Gastroesophageal sphincter (tissue), 4 donors: ENCODE measurements at regions not wholly inside any gene's neighbourhood (a gene's known extent, or its start where the extent isn't known, plus 50 kb on each side); places are given as distances from the start of the nearest gene placed in this dataset.

ENCODE experiments used
- ATAC-seq: fragments of 150-250 bp; one replicate; pipeline ENCODE4 v1.9.1; 2016; ENCODE audit warnings: mild to moderate bottlenecking, moderate library complexity
- H3K27ac ChIP-seq, 4 donors: fragments of 200-600 bp; sonication (generic) in 3 of 4; 1 replicate in 3 of 4; 2 replicates in 1 of 4; pipeline ENCODE4 v1.5.1; 2016 to 2019
- H3K27me3 ChIP-seq: fragments of 200-600 bp; sonication (generic); one replicate; pipeline ENCODE4 v1.5.1; 2019
- H3K36me3 ChIP-seq, 2 donors: fragments of 200-600 bp; sonication (generic); one replicate each; pipeline ENCODE4 v1.5.1; 2019; ENCODE audit warnings: control low read depth in 1 of 2
- H3K4me1 ChIP-seq, 3 donors: fragments of 200-600 bp; sonication (generic); 1 replicate in 2 of 3; 2 replicates in 1 of 3; pipeline ENCODE4 v1.5.1; 2016 to 2019; ENCODE audit warnings: control low read depth in 2 of 3
- H3K4me3 ChIP-seq, 2 donors: fragments of 200-600 bp; sonication (generic); one replicate each; pipeline ENCODE4 v1.5.1; 2019; ENCODE audit warnings: mild to moderate bottlenecking in 1 of 2, moderate library complexity in 1 of 2
- H3K9me3 ChIP-seq, 3 donors: fragments of 200-600 bp; sonication (generic); one replicate each; pipeline ENCODE4 v1.5.1; 2017 to 2019; ENCODE audit warnings: control low read depth in 2 of 3
- CTCF ChIP-seq, 4 experiments: fragments of 200-600 bp in 2 of 4; fragments of 450-650 bp in 2 of 4; sonication (generic) in 1 of 4; IDR thresholded peaks; one replicate each; pipeline ENCODE4 v1.5.1; 2017 to 2019; ENCODE audit warnings: antibody characterized with exemption in 4 of 4, mild to moderate bottlenecking in 2 of 4, moderate library complexity in 2 of 4
- EP300 ChIP-seq: sonication (generic); formaldehyde crosslinking; IDR thresholded peaks from one replicate; pipeline ENCODE4 v1.6.1; 2017; ENCODE audit warnings: antibody characterized with exemption, mild to moderate bottlenecking
- POLR2A ChIP-seq, 2 donors: fragments of 450-650 bp; IDR thresholded peaks; one replicate each; pipeline ENCODE4 v1.6.1; 2017; ENCODE audit warnings: antibody characterized with exemption in 2 of 2, mild to moderate bottlenecking in 2 of 2, moderate library complexity in 1 of 2
- POLR2AphosphoS5 ChIP-seq: sonication (generic); formaldehyde crosslinking; IDR thresholded peaks from one replicate; pipeline ENCODE4 v1.6.1; 2017; ENCODE audit warnings: antibody characterized with exemption
- WGBS, 2 donors: methylation state at CpG; one replicate each; pipeline ENCODE4 v1.1.5; 2018; ENCODE audit warnings: low coverage in 1 of 2; 5-methylcytosine and 5-hydroxymethylcytosine counted together

- no peak overlapping the region for H3K4me3 ChIP-seq
- H3K27me3 ChIP-seq = peaks cover 41% of the 10 kb centered on the region
- no peaks in the 10 kb centered on the region for H3K36me3 ChIP-seq
- TF ChIP-seq POLR2A (IDR thresholded peaks at IDR 0.05) (no peak), POLR2AphosphoS5 (no peak), EP300 (no peak), CTCF (IDR thresholded peaks at IDR 0.05) (no peak)
- no peaks in the 10 kb centered on the region for H3K4me1 ChIP-seq
- 1 to 3% methylated on average over 6 to 17 of the region's 33 CpGs for WGBS, 2 donors
- H3K27ac ChIP-seq = no peak overlapping the region
- no peak for ATAC-seq
- H3K9me3 ChIP-seq = peaks cover 0 to 5% (median 0%) of the 10 kb centered on the region in 3 donors
These were observed 849.1 kb upstream of the RBFOX1 start for GRCh38 chr16:6483469-6484033.

DNA sequence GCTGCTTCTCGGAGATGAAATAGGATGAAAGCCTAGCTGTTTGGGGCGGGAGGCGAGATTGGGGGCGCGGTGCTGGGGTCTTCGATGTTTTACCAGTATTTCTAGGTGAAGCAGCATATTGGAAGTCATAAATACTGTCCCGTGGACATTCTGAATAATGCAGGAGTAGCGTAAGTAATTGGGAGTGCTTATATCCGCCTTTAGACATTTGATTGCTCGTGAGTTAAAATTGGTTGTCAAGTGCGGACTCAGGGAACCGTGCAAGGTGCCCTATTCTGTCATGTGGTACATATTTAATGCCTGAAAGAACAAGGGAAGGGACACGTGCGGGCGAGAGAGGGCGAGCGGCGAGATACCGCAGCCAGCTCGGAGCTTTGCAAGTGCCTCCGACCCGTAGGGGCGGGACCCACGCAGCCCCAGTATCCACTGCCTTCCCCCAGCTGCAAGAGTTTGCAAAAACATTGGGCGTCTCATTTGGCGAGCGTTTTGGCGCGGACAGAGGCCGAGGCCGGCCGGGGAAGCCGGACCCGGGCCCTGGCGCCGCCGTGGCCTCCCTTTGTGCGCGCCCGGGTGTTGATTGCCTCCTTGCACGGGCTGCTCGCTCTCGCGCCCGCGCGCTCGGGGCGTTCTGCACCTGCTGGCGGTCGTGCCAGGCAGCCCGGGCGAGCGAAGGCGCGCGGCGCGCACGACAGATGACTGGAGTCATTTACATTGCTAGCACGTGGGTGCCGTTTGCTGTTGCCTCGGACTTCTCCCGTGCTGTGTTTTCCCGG is 849.8 kb upstream of the RBFOX1 start:
- Histone ChIP-seq H3K27ac (no peak overlapping the region), H3K9me3 (peaks cover 0 to 7% (median 0%) of the 10 kb centered on the region in 3 donors), H3K4me1 (no peaks in the 10 kb centered on the region), H3K27me3 (peaks cover 41% of the 10 kb centered on the region), H3K36me3 (no peaks in the 10 kb centered on the region), H3K4me3 (no peak overlapping the region)
- WGBS, 2 donors = 10 to 17% methylated on average over 13 to 35 of the region's 65 CpGs
- TF ChIP-seq CTCF (IDR thresholded peaks at IDR 0.05) (no peak), EP300 (no peak), POLR2AphosphoS5 (no peak), POLR2A (IDR thresholded peaks at IDR 0.05) (no peak)
- ATAC-seq = no peak

DNA sequence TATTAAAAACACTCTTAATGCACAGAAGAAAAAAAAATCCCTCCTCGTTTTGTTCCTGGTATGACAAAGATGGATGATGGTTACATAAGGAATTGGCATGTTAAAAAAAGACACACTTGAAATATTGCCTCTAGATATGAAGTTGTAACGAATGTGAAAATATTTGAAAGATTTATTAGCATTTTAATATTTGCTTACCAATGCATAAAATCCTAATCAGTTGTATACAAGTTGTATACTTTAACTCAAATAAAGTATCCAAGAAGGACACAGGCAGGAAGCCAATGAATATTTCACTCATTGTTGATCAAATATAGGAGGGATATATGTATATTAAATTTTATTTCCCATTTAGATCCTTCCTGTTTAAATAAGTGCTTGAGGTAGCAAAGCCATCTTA is 850.8 kb upstream of the RBFOX1 start:
- H3K27ac ChIP-seq = no peak overlapping the region
- peaks cover 0 to 17% (median 0%) of the 10 kb centered on the region in 3 donors for H3K9me3 ChIP-seq
- WGBS, 2 donors = 18 to 32% methylated on average over 2 of the region's 2 CpGs
- no peak for ATAC-seq
- peaks cover 41% of the 10 kb centered on the region for H3K27me3 ChIP-seq
- H3K36me3 ChIP-seq = no peaks in the 10 kb centered on the region
- no peak for TF ChIP-seq EP300
- TF ChIP-seq POLR2AphosphoS5 = no peak
- TF ChIP-seq CTCF (IDR thresholded peaks at IDR 0.05) = no peak
- TF ChIP-seq POLR2A (IDR thresholded peaks at IDR 0.05) = no peak
- no peaks in the 10 kb centered on the region for H3K4me1 ChIP-seq
- no peak overlapping the region for H3K4me3 ChIP-seq

DNA sequence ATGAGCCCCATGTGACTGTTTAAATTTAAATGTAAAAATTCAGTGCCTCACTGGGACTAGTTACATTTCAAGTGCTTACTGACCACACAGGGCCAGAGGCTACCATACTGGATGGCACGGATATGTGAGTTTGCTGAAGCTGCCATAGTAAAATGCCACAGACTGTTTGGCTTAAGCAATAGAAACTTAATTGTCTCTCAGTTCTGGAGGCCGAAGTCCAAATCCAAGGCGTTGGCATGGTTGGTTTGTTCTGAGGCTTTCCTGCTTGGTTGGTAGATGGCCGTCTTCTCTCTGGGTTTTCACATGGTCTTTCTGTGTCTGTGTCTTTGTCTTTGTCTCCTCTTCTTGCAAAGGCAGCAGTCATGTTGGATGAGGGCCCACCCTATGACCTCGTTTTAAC is 878.9 kb upstream of the RBFOX1 start:
- 87 to 88% methylated on average over 5 of the region's 5 CpGs for WGBS, 2 donors

More for the DNA sequence above, 878.9 kb upstream of the RBFOX1 start:
- Histone ChIP-seq H3K4me3 (no peak overlapping the region), H3K27me3 (no peaks in the 10 kb centered on the region), H3K9me3 (peaks cover 0 to 9% (median 0%) of the 10 kb centered on the region in 3 donors), H3K27ac (no peak overlapping the region), H3K4me1 (no peaks in the 10 kb centered on the region), H3K36me3 (no peaks in the 10 kb centered on the region)
- TF ChIP-seq POLR2A (IDR thresholded peaks at IDR 0.05) = no peak
- no peak for TF ChIP-seq EP300
- TF ChIP-seq CTCF (IDR thresholded peaks at IDR 0.05) = no peak
- TF ChIP-seq POLR2AphosphoS5 = no peak
- ATAC-seq = no peak
